HG03378 (cell line): ENCODE measurements at regions not wholly inside any gene's neighbourhood (a gene's known extent, or its start where the extent isn't known, plus 50 kb on each side); places are given as distances from the start of the nearest gene placed in this dataset.
"Not testable (repeated sequence)": the region's sequence is repeated elsewhere in the genome, so short reads cannot be mapped to it uniquely, and the experiment has no call there.

ENCODE experiments used
- ATAC-seq: cut with Tn5 transposase; IDR thresholded peaks from one replicate; pipeline ENCODE4 v1.9.1; 2021; ENCODE audit warnings: mild to moderate bottlenecking, moderate library complexity; ENCODE audit not compliant: unreplicated experiment

GRCh38 chr3:55297706-55298105, 189.4 kb downstream of the WNT5A start:
- ATAC-seq: no peak

- ATAC-seq: no peak
Measured at GRCh38 chr3:55297245-55297644, 189.9 kb downstream of the WNT5A start.

- ATAC-seq: no peak
Measured at GRCh38 chr3:55296791-55297190, 190.3 kb downstream of the WNT5A start.

GRCh38 chr3:55296030-55296429, 191.1 kb downstream of the WNT5A start:
- ATAC-seq: no peak

GRCh38 chr3:55294557-55294956, 192.5 kb downstream of the WNT5A start:
- no peak for ATAC-seq

- no peak for ATAC-seq
Measured at GRCh38 chr3:55292360-55292759, 194.7 kb downstream of the WNT5A start.

GRCh38 chr3:55288657-55289056, 198.4 kb downstream of the WNT5A start:
- ATAC-seq: no peak

- no peak for ATAC-seq
Measured at GRCh38 chr3:55286693-55287092, 200.4 kb downstream of the WNT5A start.

GRCh38 chr3:55285156-55285555, 201.9 kb downstream of the WNT5A start:
- ATAC-seq: no peak

GRCh38 chr3:55283441-55283925, 203.6 kb downstream of the WNT5A start:
- ATAC-seq: no peak

GRCh38 chr3:55282994-55283393, 204.1 kb downstream of the WNT5A start:
- ATAC-seq: no peak

GRCh38 chr3:55272031-55272645, 215.0 kb downstream of the WNT5A start:
- no peak for ATAC-seq

GRCh38 chr3:55271549-55271948, 215.6 kb downstream of the WNT5A start:
- no peak for ATAC-seq

- no peak for ATAC-seq
Measured at GRCh38 chr3:55270976-55271375, 216.1 kb downstream of the WNT5A start.

GRCh38 chr3:55269636-55270035, 217.5 kb downstream of the WNT5A start:
- no peak for ATAC-seq

GRCh38 chr3:55269096-55269495, 218.0 kb downstream of the WNT5A start:
- no peak for ATAC-seq

- no peak for ATAC-seq
Measured at GRCh38 chr3:55267206-55267930, 219.7 kb downstream of the WNT5A start.

GRCh38 chr3:55264919-55265318, 222.2 kb downstream of the WNT5A start:
- no peak for ATAC-seq

- ATAC-seq: no peak
Measured at GRCh38 chr3:55252921-55253320, 234.2 kb downstream of the WNT5A start.

GRCh38 chr3:55249156-55249555, 237.9 kb downstream of the WNT5A start:
- ATAC-seq: not testable (repeated sequence)

- no peak for ATAC-seq
Measured at GRCh38 chr3:55247666-55248065, 239.4 kb downstream of the WNT5A start.

GRCh38 chr3:55246033-55246432, 241.1 kb downstream of the WNT5A start:
- ATAC-seq: no peak

GRCh38 chr3:55245351-55245750, 241.8 kb downstream of the WNT5A start:
- no peak for ATAC-seq
